Ureter (tissue), 1 donor: ENCODE measurements at regions not wholly inside any gene's neighbourhood (a gene's known extent, or its start where the extent isn't known, plus 50 kb on each side); places are given as distances from the start of the nearest gene placed in this dataset.
"Not testable (repeated sequence)": the region's sequence is repeated elsewhere in the genome, so short reads cannot be mapped to it uniquely, and the experiment has no call there.

Experiments
- DNase-seq: peaks from one replicate; pipeline ENCODE4 v3.0.0-alpha.2; 2020; ENCODE audit warnings: low spot score
- donor health status: DM: yes; HTN: yes; CAD: no.

GRCh38 chr2:215796140-215796855 is 217.1 kb downstream of the MREG start:
- no peak for DNase-seq

GRCh38 chr2:215794829-215795546 is 218.4 kb downstream of the MREG start:
- no peak for DNase-seq

GRCh38 chr2:215793747-215794595 is 219.4 kb downstream of the MREG start:
- DNase-seq = no peak

GRCh38 chr2:215791481-215791937 is 221.8 kb downstream of the MREG start:
- DNase-seq = no peak

GRCh38 chr2:215790523-215791421 is 222.6 kb downstream of the MREG start:
- DNase-seq = no peak

GRCh38 chr2:215787565-215788178 is 225.7 kb downstream of the MREG start:
- no peak for DNase-seq

GRCh38 chr2:215787025-215787424 is 226.3 kb downstream of the MREG start:
- no peak for DNase-seq

- DNase-seq = no peak
Observed at GRCh38 chr2:215784371-215784783, 229.0 kb downstream of the MREG start.

- not testable (repeated sequence) for DNase-seq
Observed at GRCh38 chr2:215783640-215784039, 229.7 kb downstream of the MREG start.

- DNase-seq = no peak
Observed at GRCh38 chr2:215782965-215783364, 230.4 kb downstream of the MREG start.

- no peak for DNase-seq
Observed at GRCh38 chr2:215782295-215782694, 231.1 kb downstream of the MREG start.

- no peak for DNase-seq
Observed at GRCh38 chr2:215780907-215781685, 232.3 kb downstream of the MREG start.

GRCh38 chr2:215780313-215780712 is 233.0 kb downstream of the MREG start:
- no peak for DNase-seq

- DNase-seq = no peak
Observed at GRCh38 chr2:215779912-215780311, 233.4 kb downstream of the MREG start.

GRCh38 chr2:215777465-215778044 is 235.8 kb downstream of the MREG start:
- no peak for DNase-seq

GRCh38 chr2:215775106-215775505 is 238.2 kb downstream of the MREG start:
- DNase-seq = no peak

GRCh38 chr2:215773728-215774127 is 239.6 kb downstream of the MREG start:
- DNase-seq = no peak

GRCh38 chr2:215772634-215773563 is 240.5 kb downstream of the MREG start:
- no peak for DNase-seq

- no peak for DNase-seq
Observed at GRCh38 chr2:215772003-215772402, 241.3 kb downstream of the MREG start.
